ENCODE measurements at regions not wholly inside any gene's neighbourhood (a gene's known extent, or its start where the extent isn't known, plus 50 kb on each side); places are given as distances from the start of the nearest gene placed in this dataset.

- peaks cover 0 to 11% (median 4%) of the 10 kb centered on the region in 7 donors for H3K9me3 Mint-ChIP-seq
- Histone ChIP-seq H3K79me2 (ENCODE audit: insufficient read depth, low read length) (no peaks in the 10 kb centered on the region), H3K4me1 (ENCODE audit: control insufficient read depth in 1 of 2, insufficient read depth in 2 of 2, low read length in 2 of 2) (no peaks in the 10 kb centered on the region), H3K9me3 (replicated peaks in 1 of 2; ENCODE audit: control insufficient read depth in 1 of 2, insufficient read depth in 1 of 2, low read length in 2 of 2) (no peaks in the 10 kb centered on the region), H3K27ac (ENCODE audit: low read depth in 1 of 2, low read length in 2 of 2) (no peak overlapping the region), H3K4me2 (replicated peaks; ENCODE audit: extremely low read depth, low read length, poor library complexity, severe bottlenecking) (no peak overlapping the region), H2AFZ (ENCODE audit: insufficient read depth, low read depth, low read length, poor library complexity, severe bottlenecking) (no peak overlapping the region), H3K4me3 (replicated peaks in 1 of 3; ENCODE audit: low read depth in 2 of 3, low read length in 3 of 3) (no peak overlapping the region), H4K20me1 (ENCODE audit: insufficient read depth, low read length) (no peaks in the 10 kb centered on the region), H3K9ac (ENCODE audit: insufficient read depth, low read length, poor library complexity, severe bottlenecking) (no peak overlapping the region), H3K36me3 (replicated peaks in 1 of 2; ENCODE audit: control insufficient read depth in 1 of 2, insufficient read depth in 2 of 2, low read length in 2 of 2) (no peaks in the 10 kb centered on the region), H3K27me3 (ENCODE audit: control insufficient read depth in 2 of 2, insufficient read depth in 2 of 2, low read length in 2 of 2) (no peaks in the 10 kb centered on the region)
- H3K27me3 Mint-ChIP-seq (ENCODE audit: low read depth in 3 of 3) = peaks cover 0 to 1% (median 0%) of the 10 kb centered on the region in 3 donors
- no peaks in the 10 kb centered on the region for H3K36me3 Mint-ChIP-seq
- TF ChIP-seq, protein P1, sequence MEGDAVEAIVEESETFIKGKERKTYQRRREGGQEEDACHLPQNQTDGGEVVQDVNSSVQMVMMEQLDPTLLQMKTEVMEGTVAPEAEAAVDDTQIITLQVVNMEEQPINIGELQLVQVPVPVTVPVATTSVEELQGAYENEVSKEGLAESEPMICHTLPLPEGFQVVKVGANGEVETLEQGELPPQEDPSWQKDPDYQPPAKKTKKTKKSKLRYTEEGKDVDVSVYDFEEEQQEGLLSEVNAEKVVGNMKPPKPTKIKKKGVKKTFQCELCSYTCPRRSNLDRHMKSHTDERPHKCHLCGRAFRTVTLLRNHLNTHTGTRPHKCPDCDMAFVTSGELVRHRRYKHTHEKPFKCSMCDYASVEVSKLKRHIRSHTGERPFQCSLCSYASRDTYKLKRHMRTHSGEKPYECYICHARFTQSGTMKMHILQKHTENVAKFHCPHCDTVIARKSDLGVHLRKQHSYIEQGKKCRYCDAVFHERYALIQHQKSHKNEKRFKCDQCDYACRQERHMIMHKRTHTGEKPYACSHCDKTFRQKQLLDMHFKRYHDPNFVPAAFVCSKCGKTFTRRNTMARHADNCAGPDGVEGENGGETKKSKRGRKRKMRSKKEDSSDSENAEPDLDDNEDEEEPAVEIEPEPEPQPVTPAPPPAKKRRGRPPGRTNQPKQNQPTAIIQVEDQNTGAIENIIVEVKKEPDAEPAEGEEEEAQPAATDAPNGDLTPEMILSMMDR (IDR thresholded peaks at IDR 0.05) = no peak
- no peak overlapping the region for H3K4me3 Mint-ChIP-seq
- intact Hi-C loops (cut with micrococcal nuclease) = no loop called here
- no peaks in the 10 kb centered on the region for H3K4me1 Mint-ChIP-seq
- no peak for DNase-seq
- WGBS (ENCODE audit: insufficient coverage) = 94% methylated on average over 3 of the region's 5 CpGs
- no peak overlapping the region for H3K27ac Mint-ChIP-seq
These were observed 422.4 kb downstream of the INHBA start for GRCh38 chr7:41280491-41280890.

GRCh38 chr7:41277561-41277960, 425.3 kb downstream of the INHBA start:
- Mint-ChIP-seq H3K9me3 (peaks cover 0 to 5% (median 2%) of the 10 kb centered on the region in 7 donors), H3K4me1 (no peaks in the 10 kb centered on the region), H3K4me3 (no peak overlapping the region), H3K36me3 (no peaks in the 10 kb centered on the region), H3K27ac (no peak overlapping the region), H3K27me3 (ENCODE audit: low read depth in 3 of 3) (peaks cover 0 to 2% (median 0%) of the 10 kb centered on the region in 3 donors)
- H3K27me3 ChIP-seq (ENCODE audit: control insufficient read depth in 2 of 2, insufficient read depth in 2 of 2, low read length in 2 of 2) = no peaks in the 10 kb centered on the region
- no peaks in the 10 kb centered on the region for H3K9me3 ChIP-seq (replicated peaks in 1 of 2; ENCODE audit: control insufficient read depth in 1 of 2, insufficient read depth in 1 of 2, low read length in 2 of 2)
- intact Hi-C loops (cut with micrococcal nuclease) = no loop called here
- no peak overlapping the region for H3K4me2 ChIP-seq (replicated peaks; ENCODE audit: extremely low read depth, low read length, poor library complexity, severe bottlenecking)
- no peak overlapping the region for H3K9ac ChIP-seq (ENCODE audit: insufficient read depth, low read length, poor library complexity, severe bottlenecking)
- no peaks in the 10 kb centered on the region for H4K20me1 ChIP-seq (ENCODE audit: insufficient read depth, low read length)
- no peaks in the 10 kb centered on the region for H3K79me2 ChIP-seq (ENCODE audit: insufficient read depth, low read length)
- H2AFZ ChIP-seq (ENCODE audit: insufficient read depth, low read depth, low read length, poor library complexity, severe bottlenecking) = no peak overlapping the region
- TF ChIP-seq, protein P1 (IDR thresholded peaks at IDR 0.05) = no peak
- DNase-seq = no peak
- no peaks in the 10 kb centered on the region for H3K36me3 ChIP-seq (replicated peaks in 1 of 2; ENCODE audit: control insufficient read depth in 1 of 2, insufficient read depth in 2 of 2, low read length in 2 of 2)
- whole genome bisulfite sequencing (ENCODE audit: insufficient coverage) = 100% methylated on average over 1 of the region's 2 CpGs
- H3K4me3 ChIP-seq (replicated peaks in 1 of 3; ENCODE audit: low read depth in 2 of 3, low read length in 3 of 3) = no peak overlapping the region
- no peak overlapping the region for H3K27ac ChIP-seq (ENCODE audit: low read depth in 1 of 2, low read length in 2 of 2)
- H3K4me1 ChIP-seq (ENCODE audit: control insufficient read depth in 1 of 2, insufficient read depth in 2 of 2, low read length in 2 of 2) = no peaks in the 10 kb centered on the region

All from CD14-positive monocyte (primary cell).